ENCODE measurements at regions not wholly inside any gene's neighbourhood (a gene's known extent, or its start where the extent isn't known, plus 50 kb on each side); places are given as distances from the start of the nearest gene placed in this dataset.
"Not testable (repeated sequence)": the region's sequence is repeated elsewhere in the genome, so short reads cannot be mapped to it uniquely, and the experiment has no call there.

- Mint-ChIP-seq H3K27ac (no peak overlapping the region), H3K4me3 (no peak overlapping the region), H3K9me3 (peaks cover 11% of the 10 kb centered on the region), H3K4me1 (ENCODE audit: low read depth) (no peaks in the 10 kb centered on the region), H3K36me3 (ENCODE audit: low read depth) (no peaks in the 10 kb centered on the region), H3K27me3 (no peaks in the 10 kb centered on the region)
Measured at GRCh38 chr3:103181160-103181559, 746.3 kb downstream of the ZPLD1 start.

- Mint-ChIP-seq H3K36me3 (ENCODE audit: low read depth) (no peaks in the 10 kb centered on the region), H3K27ac (no peak overlapping the region), H3K4me3 (no peak overlapping the region), H3K4me1 (ENCODE audit: low read depth) (no peaks in the 10 kb centered on the region), H3K9me3 (peaks cover 11% of the 10 kb centered on the region), H3K27me3 (no peaks in the 10 kb centered on the region)
Measured at GRCh38 chr3:103184772-103185171, 750.0 kb downstream of the ZPLD1 start.

- H3K4me3 Mint-ChIP-seq, result no peak overlapping the region
- H3K27ac Mint-ChIP-seq, result no peak overlapping the region
- peaks cover 3% of the 10 kb centered on the region for H3K9me3 Mint-ChIP-seq
- H3K4me1 Mint-ChIP-seq (ENCODE audit: low read depth), result no peaks in the 10 kb centered on the region
- H3K27me3 Mint-ChIP-seq, result no peaks in the 10 kb centered on the region
- no peaks in the 10 kb centered on the region for H3K36me3 Mint-ChIP-seq (ENCODE audit: low read depth)
Measured at GRCh38 chr3:103189941-103190340, 755.1 kb downstream of the ZPLD1 start.

GRCh38 chr3:103195216-103195615 lies 760.4 kb downstream of the ZPLD1 start:
- no peaks in the 10 kb centered on the region for H3K27me3 Mint-ChIP-seq
- peaks cover 3% of the 10 kb centered on the region for H3K9me3 Mint-ChIP-seq
- H3K4me3 Mint-ChIP-seq, result no peak overlapping the region
- no peaks in the 10 kb centered on the region for H3K36me3 Mint-ChIP-seq (ENCODE audit: low read depth)
- no peaks in the 10 kb centered on the region for H3K4me1 Mint-ChIP-seq (ENCODE audit: low read depth)
- no peak overlapping the region for H3K27ac Mint-ChIP-seq

- Mint-ChIP-seq H3K9me3 (peaks cover 3% of the 10 kb centered on the region), H3K27ac (no peak overlapping the region), H3K27me3 (no peaks in the 10 kb centered on the region), H3K4me1 (ENCODE audit: low read depth) (no peaks in the 10 kb centered on the region), H3K36me3 (ENCODE audit: low read depth) (no peaks in the 10 kb centered on the region), H3K4me3 (no peak overlapping the region)
Measured at GRCh38 chr3:103203441-103203840, 768.6 kb downstream of the ZPLD1 start.

GRCh38 chr3:103210583-103210982 lies 775.8 kb downstream of the ZPLD1 start:
- Mint-ChIP-seq H3K27me3 (no peaks in the 10 kb centered on the region), H3K36me3 (ENCODE audit: low read depth) (no peaks in the 10 kb centered on the region), H3K9me3 (peaks cover 4% of the 10 kb centered on the region), H3K4me3 (no peak overlapping the region), H3K4me1 (ENCODE audit: low read depth) (no peaks in the 10 kb centered on the region), H3K27ac (no peak overlapping the region)

- H3K4me3 Mint-ChIP-seq, result no peak overlapping the region
- H3K4me1 Mint-ChIP-seq (ENCODE audit: low read depth), result no peaks in the 10 kb centered on the region
- H3K27ac Mint-ChIP-seq, result no peak overlapping the region
- H3K27me3 Mint-ChIP-seq, result no peaks in the 10 kb centered on the region
- H3K36me3 Mint-ChIP-seq (ENCODE audit: low read depth), result no peaks in the 10 kb centered on the region
- no peaks in the 10 kb centered on the region for H3K9me3 Mint-ChIP-seq
Measured at GRCh38 chr3:103218146-103218545, 783.3 kb downstream of the ZPLD1 start.

- H3K36me3 Mint-ChIP-seq (ENCODE audit: low read depth), result no peaks in the 10 kb centered on the region
- H3K27me3 Mint-ChIP-seq, result no peaks in the 10 kb centered on the region
- no peaks in the 10 kb centered on the region for H3K9me3 Mint-ChIP-seq
- H3K4me1 Mint-ChIP-seq (ENCODE audit: low read depth), result no peaks in the 10 kb centered on the region
- no peak overlapping the region for H3K4me3 Mint-ChIP-seq
- no peak overlapping the region for H3K27ac Mint-ChIP-seq
Measured at GRCh38 chr3:103218793-103219192, 784.0 kb downstream of the ZPLD1 start.

- Mint-ChIP-seq H3K27ac (no peak overlapping the region), H3K36me3 (ENCODE audit: low read depth) (no peaks in the 10 kb centered on the region), H3K27me3 (no peaks in the 10 kb centered on the region), H3K9me3 (peaks cover 9% of the 10 kb centered on the region), H3K4me3 (no peak overlapping the region), H3K4me1 (ENCODE audit: low read depth) (no peaks in the 10 kb centered on the region)
Measured at GRCh38 chr3:103227651-103228050, 792.8 kb downstream of the ZPLD1 start.

- no peaks in the 10 kb centered on the region for H3K27me3 Mint-ChIP-seq
- H3K4me1 Mint-ChIP-seq (ENCODE audit: low read depth), result no peaks in the 10 kb centered on the region
- no peak overlapping the region for H3K27ac Mint-ChIP-seq
- H3K9me3 Mint-ChIP-seq, result no peaks in the 10 kb centered on the region
- H3K36me3 Mint-ChIP-seq (ENCODE audit: low read depth), result no peaks in the 10 kb centered on the region
- no peak overlapping the region for H3K4me3 Mint-ChIP-seq
Measured at GRCh38 chr3:103247459-103247858, 812.6 kb downstream of the ZPLD1 start.

GRCh38 chr3:103254827-103255226 lies 820.0 kb downstream of the ZPLD1 start:
- not testable (repeated sequence) for H3K27me3 Mint-ChIP-seq

GRCh38 chr3:103269287-103269686 lies 834.5 kb downstream of the ZPLD1 start:
- H3K36me3 Mint-ChIP-seq (ENCODE audit: low read depth), result no peaks in the 10 kb centered on the region
- H3K9me3 Mint-ChIP-seq, result peaks cover 13% of the 10 kb centered on the region
- H3K4me3 Mint-ChIP-seq, result no peak overlapping the region
- H3K27me3 Mint-ChIP-seq, result no peaks in the 10 kb centered on the region
- H3K4me1 Mint-ChIP-seq (ENCODE audit: low read depth), result no peaks in the 10 kb centered on the region
- no peak overlapping the region for H3K27ac Mint-ChIP-seq

More at GRCh38 chr3:103254827-103255226, 820.0 kb downstream of the ZPLD1 start:
- not testable (repeated sequence) for H3K4me3 Mint-ChIP-seq; H3K27ac Mint-ChIP-seq; H3K4me1 Mint-ChIP-seq (ENCODE audit: low read depth); H3K36me3 Mint-ChIP-seq (ENCODE audit: low read depth)
- peaks cover 11% of the 10 kb centered on the region for H3K9me3 Mint-ChIP-seq

- H3K4me1 Mint-ChIP-seq (ENCODE audit: low read depth), result no peaks in the 10 kb centered on the region
- H3K27ac Mint-ChIP-seq, result no peak overlapping the region
- no peak overlapping the region for H3K4me3 Mint-ChIP-seq
- no peaks in the 10 kb centered on the region for H3K36me3 Mint-ChIP-seq (ENCODE audit: low read depth)
- H3K27me3 Mint-ChIP-seq, result no peaks in the 10 kb centered on the region
- peaks cover 13% of the 10 kb centered on the region for H3K9me3 Mint-ChIP-seq
Measured at GRCh38 chr3:103271575-103271974, 836.8 kb downstream of the ZPLD1 start.

GRCh38 chr3:103295974-103296570 lies 861.3 kb downstream of the ZPLD1 start:
- H3K4me3 Mint-ChIP-seq, result no peak overlapping the region
- no peak overlapping the region for H3K27ac Mint-ChIP-seq
- peaks cover 3% of the 10 kb centered on the region for H3K9me3 Mint-ChIP-seq
- no peaks in the 10 kb centered on the region for H3K36me3 Mint-ChIP-seq (ENCODE audit: low read depth)
- no peaks in the 10 kb centered on the region for H3K27me3 Mint-ChIP-seq
- H3K4me1 Mint-ChIP-seq (ENCODE audit: low read depth), result no peaks in the 10 kb centered on the region

- not testable (repeated sequence) for H3K4me3 Mint-ChIP-seq; H3K27ac Mint-ChIP-seq; H3K4me1 Mint-ChIP-seq (ENCODE audit: low read depth); H3K36me3 Mint-ChIP-seq (ENCODE audit: low read depth); H3K9me3 Mint-ChIP-seq; H3K27me3 Mint-ChIP-seq
Measured at GRCh38 chr3:103297502-103297901, 862.7 kb downstream of the ZPLD1 start.

- no peak overlapping the region for H3K27ac Mint-ChIP-seq
- no peak overlapping the region for H3K4me3 Mint-ChIP-seq
- H3K4me1 Mint-ChIP-seq (ENCODE audit: low read depth), result no peaks in the 10 kb centered on the region
- no peaks in the 10 kb centered on the region for H3K36me3 Mint-ChIP-seq (ENCODE audit: low read depth)
- H3K27me3 Mint-ChIP-seq, result no peaks in the 10 kb centered on the region
- H3K9me3 Mint-ChIP-seq, result peaks cover 4% of the 10 kb centered on the region
Measured at GRCh38 chr3:103306104-103306503, 871.3 kb downstream of the ZPLD1 start.

Measured in stimulated activated naive CD8-positive, alpha-beta T cell treated with anti-CD3 and anti-CD28 coated beads, Interleukin-15, Interleukin-2, amounts not matched to agents 100 ng/mL and 50 ng/mL, for 24 hours (primary cell).